Cortex of kidney (tissue), 1 donor: ENCODE measurements at regions not wholly inside any gene's neighbourhood (a gene's known extent, or its start where the extent isn't known, plus 50 kb on each side); places are given as distances from the start of the nearest gene placed in this dataset.
"Not testable (repeated sequence)": the region's sequence is repeated elsewhere in the genome, so short reads cannot be mapped to it uniquely, and the experiment has no call there.

Experiments used
- DNase-seq: peaks from one replicate; lab custom pipeline; 2025; lab: John Stamatoyannopoulos, UW

GRCh38 chr5:117624201-117624600 is 1049.6 kb upstream of the SEMA6A start:
- DNase-seq, result no peak

GRCh38 chr5:117623042-117623805 is 1048.6 kb upstream of the SEMA6A start:
- DNase-seq, result no peak

- no peak for DNase-seq
Measured at GRCh38 chr5:117621921-117622320, 1047.3 kb upstream of the SEMA6A start.

- no peak for DNase-seq
Measured at GRCh38 chr5:117615226-117615625, 1040.6 kb upstream of the SEMA6A start.

- no peak for DNase-seq
Measured at GRCh38 chr5:117614408-117614807, 1039.8 kb upstream of the SEMA6A start.

- DNase-seq, result no peak
Measured at GRCh38 chr5:117604845-117605244, 1030.2 kb upstream of the SEMA6A start.

GRCh38 chr5:117599811-117600210 is 1025.2 kb upstream of the SEMA6A start:
- DNase-seq, result not testable (repeated sequence)

GRCh38 chr5:117594166-117594565 is 1019.5 kb upstream of the SEMA6A start:
- no peak for DNase-seq

- DNase-seq, result no peak
Measured at GRCh38 chr5:117590944-117591343, 1016.3 kb upstream of the SEMA6A start.

- no peak for DNase-seq
Measured at GRCh38 chr5:117588611-117589010, 1014.0 kb upstream of the SEMA6A start.

- DNase-seq, result no peak
Measured at GRCh38 chr5:117587111-117587510, 1012.5 kb upstream of the SEMA6A start.

- DNase-seq, result no peak
Measured at GRCh38 chr5:117568622-117569021, 994.0 kb upstream of the SEMA6A start.

GRCh38 chr5:117568126-117568525 is 993.5 kb upstream of the SEMA6A start:
- no peak for DNase-seq

- no peak for DNase-seq
Measured at GRCh38 chr5:117562647-117563046, 988.0 kb upstream of the SEMA6A start.

GRCh38 chr5:117561531-117561930 is 986.9 kb upstream of the SEMA6A start:
- DNase-seq, result no peak

- no peak for DNase-seq
Measured at GRCh38 chr5:117559005-117559844, 984.6 kb upstream of the SEMA6A start.

- DNase-seq, result no peak
Measured at GRCh38 chr5:117551236-117551635, 976.6 kb upstream of the SEMA6A start.

- no peak for DNase-seq
Measured at GRCh38 chr5:117547192-117547591, 972.6 kb upstream of the SEMA6A start.

- no peak for DNase-seq
Measured at GRCh38 chr5:117539692-117540091, 965.1 kb upstream of the SEMA6A start.

- DNase-seq, result no peak
Measured at GRCh38 chr5:117533792-117534191, 959.2 kb upstream of the SEMA6A start.

- not testable (repeated sequence) for DNase-seq
Measured at GRCh38 chr5:117533051-117533670, 958.5 kb upstream of the SEMA6A start.

GRCh38 chr5:117519957-117520500 is 945.4 kb upstream of the SEMA6A start:
- DNase-seq, result no peak
